H1 (cell line): ENCODE measurements at regions not wholly inside any gene's neighbourhood (a gene's known extent, or its start where the extent isn't known, plus 50 kb on each side); places are given as distances from the start of the nearest gene placed in this dataset.

Experiments used
- CTCF ChIA-PET: fragments of 300-600 bp; sonication (Branson Sonifier 250); formaldehyde crosslinking; loops from one replicate; lab custom pipeline; 2021; ENCODE audit not compliant: partially characterized antibody; lab: Charles Lee
- POLR2A ChIA-PET: fragments of 300-600 bp; sonication (Branson Sonifier 250); formaldehyde crosslinking; loops from one replicate; lab custom pipeline; 2021; ENCODE audit warnings: inconsistent platforms; ENCODE audit not compliant: partially characterized antibody; lab: Charles Lee
- DNase-seq, 2 experiments: peaks; one replicate each; pipeline versions ENCODE4 v3.0.0 to v3.0.0-alpha.2; 2010 to 2022; ENCODE audit warnings: low spot score in 2 of 2, low read depth in 1 of 2, mixed read lengths in 1 of 2
- FAIRE-seq: peaks from 2 replicates; lab custom pipeline; 2011; peaks lifted over from hg19 to GRCh38; lab: Jason Lieb, UNC
- H2AFZ ChIP-seq: 2 replicates; pipeline ENCODE4 v1.8.1; 2012; ENCODE audit warnings: low read length, inconsistent platforms
- H2AK5ac ChIP-seq: 2 replicates; pipeline ENCODE4 v1.6.1; 2013; ENCODE audit warnings: low read depth, low read length
- H2BK120ac ChIP-seq: replicated peaks from 2 replicates; pipeline ENCODE3; 2013; ENCODE audit warnings: low read depth, low read length, inconsistent platforms
- H2BK12ac ChIP-seq: 2 replicates; pipeline ENCODE4 v1.6.1; 2013; ENCODE audit warnings: low read depth, low read length
- H2BK15ac ChIP-seq: 2 replicates; pipeline ENCODE4 v1.6.1; 2013; ENCODE audit warnings: low read length
- H2BK20ac ChIP-seq: 2 replicates; pipeline ENCODE4 v1.6.1; 2013; ENCODE audit warnings: low read length
- H2BK5ac ChIP-seq: 2 replicates; pipeline ENCODE4 v1.6.1; 2013; ENCODE audit warnings: low read depth, low read length
- H3K14ac ChIP-seq: 2 replicates; pipeline ENCODE4 v1.6.1; 2013; ENCODE audit warnings: inconsistent platforms; ENCODE audit not compliant: insufficient read length
- H3K18ac ChIP-seq: 2 replicates; pipeline ENCODE4 v1.6.1; 2013; ENCODE audit warnings: low read length; ENCODE audit errors: extremely low read depth
- H3K23ac ChIP-seq: 2 replicates; pipeline ENCODE4 v1.6.1; 2013; ENCODE audit warnings: inconsistent platforms; ENCODE audit not compliant: insufficient read length
- H3K23me2 ChIP-seq: 2 replicates; pipeline ENCODE4 v1.6.1; 2013; ENCODE audit warnings: low read depth, low read length
- H3K27ac ChIP-seq: 2 replicates; pipeline ENCODE4 v1.6.1; 2011; ENCODE audit warnings: low read depth, low read length, inconsistent platforms
- H3K27me3 ChIP-seq, 4 experiments: replicated peaks in 1 of 4; 1 replicate in 1 of 4; 2 replicates in 3 of 4; pipeline versions ENCODE4 v1.6.1 to v1.8.1; 2011 to 2013; ENCODE audit warnings: low read length in 3 of 4, mild to moderate bottlenecking in 3 of 4, inconsistent platforms in 2 of 4, mixed read lengths in 2 of 4, moderate library complexity in 1 of 4; ENCODE audit not compliant: control insufficient read depth in 3 of 4, insufficient read depth in 3 of 4; ENCODE audit errors: extremely low read depth in 1 of 4
- H3K36me3 ChIP-seq, 4 experiments: 2 replicates each; pipeline versions ENCODE4 v1.6.1 to v1.8.1; 2011 to 2013; ENCODE audit warnings: mild to moderate bottlenecking in 4 of 4, low read length in 3 of 4, moderate library complexity in 2 of 4, control low read depth in 1 of 4, inconsistent platforms in 1 of 4; ENCODE audit not compliant: insufficient read depth in 4 of 4, control insufficient read depth in 2 of 4
- H3K4ac ChIP-seq: replicated peaks from 2 replicates; pipeline ENCODE3; 2013; ENCODE audit warnings: low read length, low read depth, mixed read lengths, inconsistent platforms; ENCODE audit not compliant: insufficient read length
- H3K4me1 ChIP-seq, 4 experiments: replicated peaks in 1 of 4; 1 replicate in 1 of 4; 2 replicates in 3 of 4; pipeline versions ENCODE4 v1.6.1 to v1.8.1; 2011 to 2013; ENCODE audit warnings: low read length in 3 of 4, inconsistent platforms in 2 of 4, mixed read lengths in 1 of 4; ENCODE audit not compliant: insufficient read depth in 4 of 4, control insufficient read depth in 3 of 4
- H3K4me2 ChIP-seq, 2 experiments: 2 replicates each; pipeline versions ENCODE4 v1.6.1 to v1.8.1; 2011 to 2013; ENCODE audit warnings: low read depth in 2 of 2, low read length in 2 of 2, control low read depth in 1 of 2, inconsistent platforms in 1 of 2, mild to moderate bottlenecking in 1 of 2; ENCODE audit not compliant: insufficient read depth in 1 of 2
- H3K4me3 ChIP-seq, 4 experiments: fragments of 200-600, 300-600 bp in 1 of 4; sonication (generic), shearing (Covaris generic), sonication (Bioruptor Twin) in 1 of 4; 2 replicates each; pipeline versions ENCODE4 v1.5.1 to v1.8.1; 2011 to 2016; ENCODE audit warnings: low read length in 4 of 4, low read depth in 3 of 4, control low read depth in 2 of 4, inconsistent platforms in 2 of 4, mild to moderate bottlenecking in 2 of 4, mixed read lengths in 1 of 4, moderate library complexity in 1 of 4; ENCODE audit not compliant: insufficient read depth in 2 of 4; ENCODE audit errors: extremely low read depth in 1 of 4
- H3K56ac ChIP-seq: replicated peaks from 2 replicates; pipeline ENCODE3; 2013; ENCODE audit warnings: low read depth, mild to moderate bottlenecking, mixed read lengths, low read length, inconsistent platforms; ENCODE audit not compliant: insufficient read length
- H3K79me1 ChIP-seq: 2 replicates; pipeline ENCODE4 v1.6.1; 2013; ENCODE audit warnings: low read depth, low read length, control low read depth
- H3K79me2 ChIP-seq, 2 experiments: 2 replicates each; pipeline versions ENCODE4 v1.6.1 to v1.8.1; 2012 to 2013; ENCODE audit warnings: low read length in 2 of 2, mild to moderate bottlenecking in 2 of 2, inconsistent platforms in 1 of 2; ENCODE audit not compliant: insufficient read depth in 2 of 2, control insufficient read depth in 1 of 2
- H3K9ac ChIP-seq, 4 experiments: replicated peaks in 1 of 4; 1 replicate in 1 of 4; 2 replicates in 3 of 4; pipeline versions ENCODE4 v1.6.1 to v1.8.1; 2011 to 2013; ENCODE audit warnings: low read depth in 3 of 4, low read length in 3 of 4, control low read depth in 2 of 4, mild to moderate bottlenecking in 2 of 4, moderate library complexity in 2 of 4, inconsistent platforms in 1 of 4; ENCODE audit errors: extremely low read depth in 1 of 4
- H3K9me3 ChIP-seq, 2 experiments: 2 replicates each; pipeline versions ENCODE4 v1.6.1 to v1.8.1; 2012 to 2013; ENCODE audit warnings: mild to moderate bottlenecking in 2 of 2, moderate library complexity in 2 of 2, control low read depth in 1 of 2, inconsistent platforms in 1 of 2, low read depth in 1 of 2, low read length in 1 of 2, mixed read lengths in 1 of 2; ENCODE audit not compliant: insufficient read depth in 2 of 2
- H4K20me1 ChIP-seq, 2 experiments: replicated peaks in 1 of 2; 2 replicates each; pipeline versions ENCODE3 to v1.8.1; 2011 to 2013; ENCODE audit warnings: inconsistent platforms in 2 of 2, low read length in 2 of 2, mild to moderate bottlenecking in 1 of 2; ENCODE audit not compliant: insufficient read depth in 2 of 2, control insufficient read depth in 1 of 2
- H4K5ac ChIP-seq: 2 replicates; pipeline ENCODE4 v1.6.1; 2013; ENCODE audit warnings: low read length, low read depth, mixed read lengths, inconsistent platforms; ENCODE audit not compliant: insufficient read length
- H4K8ac ChIP-seq: 2 replicates; pipeline ENCODE4 v1.8.0; 2013; ENCODE audit warnings: mild to moderate bottlenecking, moderate library complexity, low read length, inconsistent platforms; ENCODE audit not compliant: insufficient read depth; ENCODE audit errors: extremely low read depth
- H4K91ac ChIP-seq: replicated peaks from 2 replicates; pipeline ENCODE3; 2013; ENCODE audit warnings: low read length, mixed read lengths, inconsistent platforms; ENCODE audit not compliant: insufficient read length
- CBX5 ChIP-seq: fragments of 300-800, 300-1000 bp; sonication (generic); IDR thresholded peaks from 2 replicates; pipeline ENCODE4 v1.7.1; 2016; ENCODE audit warnings: antibody characterized with exemption, low read length, low read depth
- CEBPB ChIP-seq: IDR thresholded peaks from 2 replicates; pipeline ENCODE4 v1.6.1; 2012; ENCODE audit warnings: low read depth, low read length
- CHD1 ChIP-seq: IDR thresholded peaks from 2 replicates; pipeline ENCODE4 v1.6.1; 2012; ENCODE audit warnings: low read depth, low read length, improper control_type of control experiment
- CREB1 ChIP-seq: IDR thresholded peaks from 2 replicates; pipeline ENCODE4 v1.6.1; 2012; ENCODE audit warnings: inconsistent platforms
- EGR1 ChIP-seq: IDR thresholded peaks from 2 replicates; pipeline ENCODE4 v1.6.1; 2011; ENCODE audit warnings: low read depth, low read length, borderline replicate concordance
- GABPA ChIP-seq: IDR thresholded peaks from 2 replicates; pipeline ENCODE4 v1.6.1; 2011; ENCODE audit warnings: mild to moderate bottlenecking, low read length, moderate library complexity, borderline replicate concordance; ENCODE audit not compliant: insufficient read depth
- HDAC6 ChIP-seq: IDR thresholded peaks from one replicate; pipeline ENCODE4 v1.7.1; 2012; ENCODE audit warnings: low read depth, mild to moderate bottlenecking, inconsistent platforms, low read length, moderate library complexity
- KDM5A ChIP-seq: fragments of 200-600 bp; IDR thresholded peaks from 2 replicates; pipeline ENCODE4 v1.7.1; 2012; ENCODE audit warnings: mild to moderate bottlenecking, low read length, inconsistent platforms, mixed read lengths
- POLR2A ChIP-seq, 2 experiments: IDR thresholded peaks; 1 replicate in 1 of 2; 2 replicates in 1 of 2; pipeline ENCODE4 v1.6.1; 2011; ENCODE audit warnings: low read depth in 2 of 2, low read length in 2 of 2, mild to moderate bottlenecking in 2 of 2; ENCODE audit errors: control extremely low read depth in 1 of 2
- RXRA ChIP-seq: IDR thresholded peaks from 2 replicates; pipeline ENCODE4 v1.6.1; 2011; ENCODE audit warnings: low read depth, mild to moderate bottlenecking, low read length, moderate library complexity; ENCODE audit not compliant: insufficient read depth
- SP4 ChIP-seq: IDR thresholded peaks from 2 replicates; pipeline ENCODE4 v1.6.1; 2012; ENCODE audit warnings: low read length, inconsistent platforms
- SRF ChIP-seq: IDR thresholded peaks from 2 replicates; pipeline ENCODE4 v1.6.1; 2011; ENCODE audit warnings: mild to moderate bottlenecking, low read depth, low read length, moderate library complexity
- TAF1 ChIP-seq: IDR thresholded peaks from 2 replicates; pipeline ENCODE4 v1.6.1; 2011; ENCODE audit warnings: mild to moderate bottlenecking, low read depth, low read length
- TBP ChIP-seq: IDR thresholded peaks from 2 replicates; pipeline ENCODE4 v1.6.1; 2011; ENCODE audit warnings: low read depth, low read length, improper control_type of control experiment
- WGBS, 2 experiments: shearing (Covaris generic) in 1 of 2; methylation state at CpG; one replicate each; pipeline versions ENCODE4 v1.1.6 to v1.1.7; 2013 to 2015; ENCODE audit warnings: low lambda C conversion rate in 2 of 2, mixed read lengths in 2 of 2, inconsistent platforms in 1 of 2, low coverage in 1 of 2, missing lambda C conversion rate in 1 of 2; ENCODE audit not compliant: insufficient replicate concordance in 2 of 2, insufficient coverage in 1 of 2, insufficient read length in 1 of 2; ENCODE audit errors: extremely low coverage in 1 of 2, missing lambda C conversion rate in 1 of 2; 5-methylcytosine and 5-hydroxymethylcytosine counted together

DNA sequence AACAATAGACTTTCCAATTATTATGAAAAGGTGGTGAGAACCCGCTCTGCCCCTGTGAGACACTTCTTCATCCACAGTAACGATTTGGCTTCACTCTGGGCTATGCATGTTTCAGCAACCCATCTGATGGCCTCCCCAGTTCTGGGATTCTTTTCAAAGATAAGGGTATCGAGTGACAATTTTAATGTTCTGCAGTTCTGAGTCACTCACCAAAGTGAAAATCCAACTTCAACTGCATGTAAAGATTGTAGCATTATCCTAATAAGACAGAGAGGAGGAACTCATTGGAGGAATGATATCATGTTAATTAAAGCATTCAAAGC lies 1078.3 kb upstream of the SEMA6A start:
- POLR2A ChIA-PET: no interaction called here
- Histone ChIP-seq H3K27ac (no peak overlapping the region), H3K9me3 (no peaks in the 10 kb centered on the region), H3K27me3 (no peaks in the 10 kb centered on the region), H4K20me1 (no peaks in the 10 kb centered on the region), H2AFZ (0 out of 2 replicates have a peak overlapping the region, but pooled peaks have one; percentile 23), H3K4ac (no peak overlapping the region), H3K4me2 (no peak overlapping the region), H3K9ac (no peak overlapping the region), H3K79me1 (no peaks in the 10 kb centered on the region), H3K4me3 (no peak overlapping the region), H3K56ac (no peak overlapping the region), H4K5ac (no peak overlapping the region), H2BK120ac (no peak overlapping the region), H3K18ac (no peak overlapping the region), H3K14ac (no peak overlapping the region), H2AK5ac (no peak overlapping the region), H2BK15ac (no peak overlapping the region), H3K23ac (no peak overlapping the region), H3K79me2 (no peaks in the 10 kb centered on the region), H2BK12ac (no peak overlapping the region), H3K23me2 (no peaks in the 10 kb centered on the region), H4K8ac (no peak overlapping the region), H4K91ac (no peak overlapping the region), H2BK5ac (no peak overlapping the region), H3K4me1 (no peaks in the 10 kb centered on the region), H2BK20ac (no peak overlapping the region), H3K36me3 (no peaks in the 10 kb centered on the region)
- no peak for DNase-seq
- WGBS, 2 experiments: 97% methylated on average over 3 of the region's 3 CpGs; no CpG with 5 or more reads in 1 of the 2 experiments
- no peak for FAIRE-seq
- CTCF ChIA-PET: interaction anchor here (0.6 to 1.3 kb wide), 2 partner anchors 11 to 16 kb away, joined by 3 read pairs; no protein-coding TSS in a partner anchor
- TF ChIP-seq SP4: no peak
- TF ChIP-seq GABPA: no peak
- TF ChIP-seq TBP: no peak
- TF ChIP-seq CHD1: no peak
- no peak for TF ChIP-seq SRF
- TF ChIP-seq CEBPB: no peak
- no peak for TF ChIP-seq RXRA
- no peak for TF ChIP-seq HDAC6
- no peak for TF ChIP-seq KDM5A
- TF ChIP-seq CREB1: no peak
- no peak for TF ChIP-seq TAF1
- TF ChIP-seq EGR1: no peak
- TF ChIP-seq CBX5: no peak
- TF ChIP-seq POLR2A (IDR thresholded peaks at IDR 0.05; ENCODE audit: control extremely low read depth in 1 of 2, low read depth in 2 of 2, low read length in 2 of 2): no peak
